ENCODE measurements at regions not wholly inside any gene's neighbourhood (a gene's known extent, or its start where the extent isn't known, plus 50 kb on each side); places are given as distances from the start of the nearest gene placed in this dataset.

DNA sequence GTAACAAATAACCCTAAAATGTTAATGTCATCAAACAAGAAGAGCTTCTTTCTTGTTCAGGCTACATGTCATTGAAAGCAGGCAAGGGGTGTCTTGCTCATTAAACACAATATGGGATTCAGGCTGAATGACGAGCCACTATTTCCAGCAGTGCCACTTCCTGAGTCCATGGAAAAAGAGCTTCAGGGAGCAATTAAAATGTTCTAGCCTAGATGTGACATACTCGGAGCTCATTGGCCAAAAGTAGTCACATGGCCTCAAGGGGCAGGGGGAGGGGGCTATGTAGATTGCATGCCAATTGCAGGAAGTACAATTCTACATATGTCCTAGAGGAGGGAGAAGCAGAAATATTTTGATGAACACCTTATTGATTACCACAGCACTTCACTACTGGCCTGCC lies 685.3 kb upstream of the ADGRL2 start:
- ATAC-seq, result no peak
- no peak overlapping the region for H3K4me3 ChIP-seq (ENCODE audit: low read depth in 2 of 2, low read length in 2 of 2)
- no peaks in the 10 kb centered on the region for H3K27me3 ChIP-seq (ENCODE audit: control insufficient read depth, insufficient read depth, low read length)
- intact Hi-C loops (cut with micrococcal nuclease; ENCODE audit: unreplicated experiment) (no loop called here), in situ Hi-C loops (cut with HindIII; ENCODE audit: low pct_unique_long_range_greater_than_20kb, low sequenced_read_pairs) (no loop called here)
- H3K27ac ChIP-seq (ENCODE audit: low read length), result no peak overlapping the region
- BruUV-seq (replicated peaks), result no TSS peak
- TF ChIP-seq, protein P1, sequence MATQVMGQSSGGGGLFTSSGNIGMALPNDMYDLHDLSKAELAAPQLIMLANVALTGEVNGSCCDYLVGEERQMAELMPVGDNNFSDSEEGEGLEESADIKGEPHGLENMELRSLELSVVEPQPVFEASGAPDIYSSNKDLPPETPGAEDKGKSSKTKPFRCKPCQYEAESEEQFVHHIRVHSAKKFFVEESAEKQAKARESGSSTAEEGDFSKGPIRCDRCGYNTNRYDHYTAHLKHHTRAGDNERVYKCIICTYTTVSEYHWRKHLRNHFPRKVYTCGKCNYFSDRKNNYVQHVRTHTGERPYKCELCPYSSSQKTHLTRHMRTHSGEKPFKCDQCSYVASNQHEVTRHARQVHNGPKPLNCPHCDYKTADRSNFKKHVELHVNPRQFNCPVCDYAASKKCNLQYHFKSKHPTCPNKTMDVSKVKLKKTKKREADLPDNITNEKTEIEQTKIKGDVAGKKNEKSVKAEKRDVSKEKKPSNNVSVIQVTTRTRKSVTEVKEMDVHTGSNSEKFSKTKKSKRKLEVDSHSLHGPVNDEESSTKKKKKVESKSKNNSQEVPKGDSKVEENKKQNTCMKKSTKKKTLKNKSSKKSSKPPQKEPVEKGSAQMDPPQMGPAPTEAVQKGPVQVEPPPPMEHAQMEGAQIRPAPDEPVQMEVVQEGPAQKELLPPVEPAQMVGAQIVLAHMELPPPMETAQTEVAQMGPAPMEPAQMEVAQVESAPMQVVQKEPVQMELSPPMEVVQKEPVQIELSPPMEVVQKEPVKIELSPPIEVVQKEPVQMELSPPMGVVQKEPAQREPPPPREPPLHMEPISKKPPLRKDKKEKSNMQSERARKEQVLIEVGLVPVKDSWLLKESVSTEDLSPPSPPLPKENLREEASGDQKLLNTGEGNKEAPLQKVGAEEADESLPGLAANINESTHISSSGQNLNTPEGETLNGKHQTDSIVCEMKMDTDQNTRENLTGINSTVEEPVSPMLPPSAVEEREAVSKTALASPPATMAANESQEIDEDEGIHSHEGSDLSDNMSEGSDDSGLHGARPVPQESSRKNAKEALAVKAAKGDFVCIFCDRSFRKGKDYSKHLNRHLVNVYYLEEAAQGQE (IDR thresholded peaks at IDR 0.05; ENCODE audit: insufficient read depth in 1 of 2, low read depth in 2 of 2, low read length in 1 of 2), result no peak
- TF ChIP-seq TCF7L2 (IDR thresholded peaks at IDR 0.05; ENCODE audit: low read depth, low read length) (no peak), POLR2AphosphoS5 (IDR thresholded peaks at IDR 0.05; ENCODE audit: low read depth, low read length) (no peak), CTCF (IDR thresholded peaks at IDR 0.05) (no peak), SIN3A (IDR thresholded peaks at IDR 0.05; ENCODE audit: borderline replicate concordance, insufficient read depth, low read depth, low read length) (no peak)
- no peaks in the 10 kb centered on the region for H3K4me1 ChIP-seq (ENCODE audit: control insufficient read depth, insufficient read depth, low read length)
- POLR2A ChIA-PET, result no interaction called here
- H3K9me3 ChIP-seq (ENCODE audit: control insufficient read depth, insufficient read depth, low read depth, low read length), result no peaks in the 10 kb centered on the region
- DNase-seq (ENCODE audit: low read depth, low spot score), result no peak
- CTCF ChIA-PET, result no interaction called here
- H3K36me3 ChIP-seq (ENCODE audit: control insufficient read depth, insufficient read depth, low read length), result no peaks in the 10 kb centered on the region

DNA sequence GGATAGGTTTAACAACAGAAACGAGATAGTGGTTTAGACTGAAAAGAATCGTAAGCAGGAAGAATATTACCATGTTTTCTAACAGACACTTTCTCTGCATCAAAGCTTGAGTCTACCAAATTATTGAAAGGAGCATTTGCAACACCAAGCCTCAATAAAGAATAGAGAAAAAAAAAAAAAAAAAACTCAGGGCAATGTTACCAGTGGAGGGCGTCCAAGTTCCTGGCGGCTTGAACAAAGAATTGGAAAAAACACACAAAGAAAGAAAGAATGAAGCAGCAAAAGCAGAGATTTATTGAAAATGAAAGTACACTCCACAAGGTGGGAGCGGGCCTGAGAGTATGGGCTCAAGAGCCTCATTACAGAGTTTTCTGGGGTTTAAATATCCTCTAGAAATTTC lies 686.5 kb upstream of the ADGRL2 start:
- Histone ChIP-seq H3K27me3 (ENCODE audit: control insufficient read depth, insufficient read depth, low read length) (no peaks in the 10 kb centered on the region), H3K9me3 (ENCODE audit: control insufficient read depth, insufficient read depth, low read depth, low read length) (no peaks in the 10 kb centered on the region), H3K4me3 (ENCODE audit: low read depth in 2 of 2, low read length in 2 of 2) (no peak overlapping the region), H3K36me3 (ENCODE audit: control insufficient read depth, insufficient read depth, low read length) (no peaks in the 10 kb centered on the region), H3K4me1 (ENCODE audit: control insufficient read depth, insufficient read depth, low read length) (no peaks in the 10 kb centered on the region), H3K27ac (ENCODE audit: low read length) (no peak overlapping the region)
- TF ChIP-seq POLR2AphosphoS5 (IDR thresholded peaks at IDR 0.05; ENCODE audit: low read depth, low read length) (no peak), SIN3A (IDR thresholded peaks at IDR 0.05; ENCODE audit: borderline replicate concordance, insufficient read depth, low read depth, low read length) (no peak), CTCF (IDR thresholded peaks at IDR 0.05) (no peak)
- TF ChIP-seq, protein P1 (IDR thresholded peaks at IDR 0.05; ENCODE audit: insufficient read depth in 1 of 2, low read depth in 2 of 2, low read length in 1 of 2), result no peak
- in situ Hi-C loops (cut with HindIII; ENCODE audit: low pct_unique_long_range_greater_than_20kb, low sequenced_read_pairs), result no loop called here
- ATAC-seq, result no peak
- ChIA-PET POLR2A (no interaction called here), CTCF (no interaction called here)
- no TSS peak for BruUV-seq (replicated peaks)
- DNase-seq (ENCODE audit: low read depth, low spot score), result no peak
- intact Hi-C loops (cut with micrococcal nuclease; ENCODE audit: unreplicated experiment), result no loop called here

Data from Panc1 (cell line).